Tibial nerve (tissue), 3 donors: ENCODE measurements at regions not wholly inside any gene's neighbourhood (a gene's known extent, or its start where the extent isn't known, plus 50 kb on each side); places are given as distances from the start of the nearest gene placed in this dataset.

Source experiments
- CTCF ChIP-seq, 5 experiments: fragments of 200-600 bp in 3 of 5; fragments of 450-650 bp in 2 of 5; sonication (generic) in 3 of 5; IDR thresholded peaks; one replicate each; pipeline ENCODE4 v1.5.1; 2016 to 2019; ENCODE audit warnings: antibody characterized with exemption in 5 of 5, mild to moderate bottlenecking in 3 of 5, moderate library complexity in 2 of 5
- POLR2A ChIP-seq, 2 donors: fragments of 450-650 bp; IDR thresholded peaks; one replicate each; pipeline ENCODE4 v1.6.1; 2017; ENCODE audit warnings: antibody characterized with exemption in 2 of 2, mild to moderate bottlenecking in 2 of 2, moderate library complexity in 2 of 2

GRCh38 chr3:78148986-78149717 lies 1109.3 kb downstream of the ROBO2 start:
- no peak for TF ChIP-seq POLR2A (IDR thresholded peaks at IDR 0.05)
- no peak for TF ChIP-seq CTCF (IDR thresholded peaks at IDR 0.05)
